GM13976 (cell line): ENCODE measurements at regions not wholly inside any gene's neighbourhood (a gene's known extent, or its start where the extent isn't known, plus 50 kb on each side); places are given as distances from the start of the nearest gene placed in this dataset.

ENCODE experiments used
- DNase-seq: peaks from one replicate; pipeline ENCODE4 v3.0.0; 2012; ENCODE audit warnings: low spot score
- CTCF ChIP-seq: IDR thresholded peaks from 2 replicates; pipeline ENCODE4 v1.5.1; 2012; ENCODE audit warnings: borderline replicate concordance, mild to moderate bottlenecking; ENCODE audit not compliant: insufficient read depth; ENCODE audit errors: extremely low read depth, missing control alignments, control extremely low read depth
- in situ Hi-C: fragments of 300-500 bp; cut with MboI; formaldehyde crosslinking; loops from one replicate; pipeline ENCODE4 v1.12.0; 2022; ENCODE audit warnings: low sequenced_read_pairs, mixed read lengths, inconsistent platforms; ENCODE audit not compliant: unreplicated experiment

- no peak for TF ChIP-seq CTCF
- in situ Hi-C loops, result no loop called here
- DNase-seq, result no peak
Measured at GRCh38 chr5:164962329-164962961, 1457.0 kb downstream of the MAT2B start.

GRCh38 chr5:164966611-164967010, 1461.2 kb downstream of the MAT2B start:
- TF ChIP-seq CTCF, result no peak
- no peak for DNase-seq
- in situ Hi-C loops, result no loop called here

- in situ Hi-C loops, result no loop called here
- DNase-seq, result no peak
- TF ChIP-seq CTCF, result no peak
Measured at GRCh38 chr5:164967354-164967753, 1461.9 kb downstream of the MAT2B start.

GRCh38 chr5:164972973-164973372, 1467.6 kb downstream of the MAT2B start:
- in situ Hi-C loops, result no loop called here

GRCh38 chr5:164975986-164976385, 1470.6 kb downstream of the MAT2B start:
- no peak for TF ChIP-seq CTCF
- in situ Hi-C loops, result no loop called here
- no peak for DNase-seq

More at GRCh38 chr5:164972973-164973372, 1467.6 kb downstream of the MAT2B start:
- DNase-seq, result no peak
- no peak for TF ChIP-seq CTCF

- DNase-seq, result no peak
- in situ Hi-C loops, result no loop called here
- TF ChIP-seq CTCF, result no peak
Measured at GRCh38 chr5:164980480-164980879, 1475.1 kb downstream of the MAT2B start.
